ENCODE measurements at regions not wholly inside any gene's neighbourhood (a gene's known extent, or its start where the extent isn't known, plus 50 kb on each side); places are given as distances from the start of the nearest gene placed in this dataset.

- TF ChIP-seq CTCF (IDR thresholded peaks at IDR 0.05): no peak
- no peak for TF ChIP-seq EP300 (IDR thresholded peaks at IDR 0.05)
- no peak for TF ChIP-seq POLR2A (IDR thresholded peaks at IDR 0.05)
- no peak for TF ChIP-seq POLR2AphosphoS5 (IDR thresholded peaks at IDR 0.05)
Observed at GRCh38 chr1:218828125-218828650, 345.5 kb upstream of the LYPLAL1 start.

Data from upper lobe of left lung (tissue), 4 donors.